PC-3 (cell line): ENCODE measurements at regions not wholly inside any gene's neighbourhood (a gene's known extent, or its start where the extent isn't known, plus 50 kb on each side); places are given as distances from the start of the nearest gene placed in this dataset.

Source experiments
- CTCF ChIP-seq: fragments of 300-600 bp; sonication (generic); conservative IDR thresholded peaks from 2 replicates; pipeline ENCODE4 v1.5.1; 2017; ENCODE audit warnings: antibody characterized with exemption, low read depth, mild to moderate bottlenecking, low read length
- EZH2 ChIP-seq: fragments of 300-600 bp; sonication (generic); IDR thresholded peaks from one replicate; pipeline ENCODE4 v1.6.1; 2017; ENCODE audit warnings: antibody characterized with exemption, mild to moderate bottlenecking, low read length; ENCODE audit not compliant: unreplicated experiment

GRCh38 chr12:113700943-113701342 is 229.3 kb upstream of the LHX5 start:
- TF ChIP-seq CTCF, result no peak
- no peak for TF ChIP-seq EZH2
